Fibroblast of lung (primary cell): ENCODE measurements at regions not wholly inside any gene's neighbourhood (a gene's known extent, or its start where the extent isn't known, plus 50 kb on each side); places are given as distances from the start of the nearest gene placed in this dataset.

Experiments
- DNase-seq, 2 donors: peaks; one replicate each; pipeline versions ENCODE4 v3.0.0 to v3.0.0-alpha.2; 2010; ENCODE audit warnings: low read depth in 2 of 2
- H2AFZ ChIP-seq: 2 replicates; pipeline ENCODE4 v1.5.1; 2012; ENCODE audit warnings: low read length, control low read depth, inconsistent platforms
- H3K27ac ChIP-seq: 2 replicates; pipeline ENCODE4 v1.5.1; 2011; ENCODE audit warnings: low read length, control low read depth; ENCODE audit not compliant: insufficient read depth
- H3K27me3 ChIP-seq: 2 replicates; pipeline ENCODE4 v1.5.1; 2011; ENCODE audit warnings: mild to moderate bottlenecking, low read length; ENCODE audit not compliant: control insufficient read depth, insufficient read depth
- H3K36me3 ChIP-seq: 2 replicates; pipeline ENCODE4 v1.5.1; 2011; ENCODE audit warnings: low read length; ENCODE audit not compliant: control insufficient read depth, insufficient read depth
- H3K4me1 ChIP-seq: 2 replicates; pipeline ENCODE4 v1.5.1; 2011; ENCODE audit warnings: low read length; ENCODE audit not compliant: control insufficient read depth, insufficient read depth; ENCODE audit errors: extremely low read depth
- H3K4me2 ChIP-seq: 2 replicates; pipeline ENCODE4 v1.5.1; 2011; ENCODE audit warnings: low read length, control low read depth; ENCODE audit not compliant: insufficient read depth; ENCODE audit errors: extremely low read depth
- H3K4me3 ChIP-seq, 4 experiments: fragments of 200-600 bp in 1 of 4; sonication (generic) in 1 of 4; replicated peaks in 1 of 4; 2 replicates each; pipeline ENCODE4 v1.5.1; 2011 to 2016; ENCODE audit warnings: low read length in 4 of 4, low read depth in 3 of 4, mild to moderate bottlenecking in 3 of 4, control low read depth in 2 of 4, inconsistent platforms in 1 of 4, mixed read lengths in 1 of 4; ENCODE audit not compliant: insufficient read depth in 1 of 4; ENCODE audit errors: control extremely low read depth in 1 of 4
- H3K79me2 ChIP-seq: 2 replicates; pipeline ENCODE4 v1.5.1; 2012; ENCODE audit warnings: mild to moderate bottlenecking, low read length, inconsistent platforms; ENCODE audit not compliant: control insufficient read depth, insufficient read depth
- H3K9ac ChIP-seq: 2 replicates; pipeline ENCODE4 v1.5.1; 2011; ENCODE audit warnings: mild to moderate bottlenecking, low read length, control low read depth; ENCODE audit not compliant: insufficient read depth
- H3K9me3 ChIP-seq: 2 replicates; pipeline ENCODE4 v1.5.1; 2012; ENCODE audit warnings: low read depth, low read length; ENCODE audit not compliant: control insufficient read depth, insufficient read depth
- H4K20me1 ChIP-seq: 2 replicates; pipeline ENCODE4 v1.5.1; 2011; ENCODE audit warnings: low read length; ENCODE audit not compliant: control insufficient read depth, insufficient read depth; ENCODE audit errors: extremely low read depth
- CTCF ChIP-seq, 2 donors: IDR thresholded peaks in 1 of 2; conservative IDR thresholded peaks in 1 of 2; 1 replicate in 1 of 2; 2 replicates in 1 of 2; pipeline ENCODE4 v1.5.1; 2011 to 2012; ENCODE audit warnings: low read length in 2 of 2, control low read depth in 1 of 2, inconsistent platforms in 1 of 2, low read depth in 1 of 2, mild to moderate bottlenecking in 1 of 2
- EZH2 ChIP-seq: IDR thresholded peaks from 2 replicates; pipeline ENCODE4 v1.5.1; 2012; ENCODE audit warnings: low read length, control low read depth, mild to moderate bottlenecking; ENCODE audit errors: missing control alignments

- Histone ChIP-seq H3K9me3 (no peaks in the 10 kb centered on the region), H2AFZ (no peak overlapping the region), H3K27ac (no peak overlapping the region), H3K79me2 (no peaks in the 10 kb centered on the region), H3K9ac (no peak overlapping the region), H3K27me3 (no peaks in the 10 kb centered on the region), H4K20me1 (no peaks in the 10 kb centered on the region), H3K4me3 (no peak overlapping the region), H3K4me2 (no peak overlapping the region), H3K4me1 (no peaks in the 10 kb centered on the region), H3K36me3 (no peaks in the 10 kb centered on the region)
- peak in 1 of 2 donors; percentile 1 for DNase-seq
- TF ChIP-seq CTCF (conservative IDR thresholded peaks at IDR 0.05 in 1 of 2, IDR thresholded peaks at IDR 0.05 in 1 of 2; ENCODE audit: low read depth in 1 of 2, low read length in 2 of 2) = no peak
- no peak for TF ChIP-seq EZH2
These were observed 165.4 kb upstream of the CPNE8 start for GRCh38 chr12:39070775-39071174.

- no peaks in the 10 kb centered on the region for H3K79me2 ChIP-seq
- no peak for TF ChIP-seq CTCF (conservative IDR thresholded peaks at IDR 0.05 in 1 of 2, IDR thresholded peaks at IDR 0.05 in 1 of 2; ENCODE audit: low read depth in 1 of 2, low read length in 2 of 2)
- no peak for TF ChIP-seq EZH2
- no peak overlapping the region for H3K27ac ChIP-seq
- H3K4me1 ChIP-seq = no peaks in the 10 kb centered on the region
- no peak overlapping the region for H3K4me2 ChIP-seq
- H3K4me3 ChIP-seq = no peak overlapping the region
- no peaks in the 10 kb centered on the region for H3K36me3 ChIP-seq
- H3K9ac ChIP-seq = no peak overlapping the region
- no peaks in the 10 kb centered on the region for H3K9me3 ChIP-seq
- no peaks in the 10 kb centered on the region for H4K20me1 ChIP-seq
- no peaks in the 10 kb centered on the region for H3K27me3 ChIP-seq
- no peak overlapping the region for H2AFZ ChIP-seq
- no peak for DNase-seq
These were observed 160.1 kb upstream of the CPNE8 start for GRCh38 chr12:39065455-39065854.

GRCh38 chr12:39064708-39065107 is 159.3 kb upstream of the CPNE8 start:
- no peaks in the 10 kb centered on the region for H4K20me1 ChIP-seq
- no peaks in the 10 kb centered on the region for H3K36me3 ChIP-seq
- H3K79me2 ChIP-seq = no peaks in the 10 kb centered on the region
- no peak for DNase-seq
- TF ChIP-seq CTCF (conservative IDR thresholded peaks at IDR 0.05 in 1 of 2, IDR thresholded peaks at IDR 0.05 in 1 of 2; ENCODE audit: low read depth in 1 of 2, low read length in 2 of 2) (no peak), EZH2 (no peak)
- no peaks in the 10 kb centered on the region for H3K9me3 ChIP-seq
- no peak overlapping the region for H3K27ac ChIP-seq
- no peak overlapping the region for H3K4me3 ChIP-seq
- no peak overlapping the region for H3K9ac ChIP-seq
- no peak overlapping the region for H3K4me2 ChIP-seq
- H3K4me1 ChIP-seq = no peaks in the 10 kb centered on the region
- H2AFZ ChIP-seq = no peak overlapping the region
- no peaks in the 10 kb centered on the region for H3K27me3 ChIP-seq
